HepG2 (cell line): ENCODE measurements at regions not wholly inside any gene's neighbourhood (a gene's known extent, or its start where the extent isn't known, plus 50 kb on each side); places are given as distances from the start of the nearest gene placed in this dataset.
"Not testable (repeated sequence)": the region's sequence is repeated elsewhere in the genome, so short reads cannot be mapped to it uniquely, and the experiment has no call there.

Experiments
- ATAC-seq: fragments of 200-7000 bp; cut with Tn5 transposase; 3 replicates; pipeline ENCODE4 v1.9.1; 2020; ENCODE audit warnings: mild to moderate bottlenecking, moderate library complexity
- BruUV-seq: library from RNA; stranded (reverse); fragments of 400-500 nt; replicated peaks from 2 replicates; lab custom pipeline; 2021; lab: Mats Ljungman, UMichigan
- CTCF ChIA-PET: fragments of 300-600 bp; formaldehyde crosslinking; extraction: SDS; loops from one replicate; lab custom pipeline; 2021; ENCODE audit warnings: low total read pairs, inconsistent platforms, low intra/inter-chr PET ratio; lab: Yijun Ruan, JAX
- POLR2A ChIA-PET: fragments of 350-600 bp; sonication (Branson Sonifier 250); formaldehyde crosslinking; loops from one replicate; lab custom pipeline; 2020; ENCODE audit warnings: antibody characterized with exemption, inconsistent platforms; lab: Yijun Ruan, JAX
- DNase-seq: peaks from one replicate; pipeline ENCODE4 v3.0.0-alpha.2; 2015; ENCODE audit warnings: low spot score
- FAIRE-seq: peaks from 3 replicates; lab custom pipeline; 2011; peaks lifted over from hg19 to GRCh38; lab: Jason Lieb, UNC
- H2AFZ ChIP-seq: one replicate; pipeline ENCODE4 v1.6.1; 2011; ENCODE audit warnings: low read length, inconsistent platforms
- H3K27ac ChIP-seq: fragments of 300-600 bp; 3 replicates; pipeline ENCODE4 v1.8.0; 2011; ENCODE audit warnings: mixed run types, mild to moderate bottlenecking, mixed read lengths, low read length, inconsistent platforms; ENCODE audit not compliant: insufficient read depth; ENCODE audit errors: extremely low read length
- H3K27me3 ChIP-seq, 2 experiments: fragments of 200-600 bp in 1 of 2; 2 replicates in 1 of 2; 3 replicates in 1 of 2; pipeline versions ENCODE4 v1.6.0 to v1.8.0; 2011; ENCODE audit warnings: low read length in 2 of 2, mild to moderate bottlenecking in 2 of 2, moderate library complexity in 2 of 2, inconsistent platforms in 1 of 2; ENCODE audit not compliant: insufficient read depth in 2 of 2, control insufficient read depth in 1 of 2
- H3K36me3 ChIP-seq, 2 experiments: fragments of 200-600 bp in 1 of 2; replicated peaks in 1 of 2; 2 replicates in 1 of 2; 3 replicates in 1 of 2; pipeline versions ENCODE4 v1.5.1 to v1.8.0; 2011; ENCODE audit warnings: low read length in 2 of 2, inconsistent platforms in 1 of 2; ENCODE audit not compliant: insufficient read depth in 2 of 2, control insufficient read depth in 1 of 2
- H3K4me1 ChIP-seq: 2 replicates; pipeline ENCODE4 v1.5.1; 2012; ENCODE audit warnings: low read length, inconsistent platforms; ENCODE audit not compliant: insufficient read depth
- H3K4me2 ChIP-seq: 2 replicates; pipeline ENCODE4 v1.6.0; 2011; ENCODE audit warnings: low read depth, low read length, inconsistent platforms
- H3K4me3 ChIP-seq, 3 experiments: fragments of 200-600 bp in 1 of 3; sonication (generic), shearing (Covaris generic) in 1 of 3; replicated peaks in 1 of 3; 2 replicates each; pipeline ENCODE4 v1.5.1; 2011 to 2016; ENCODE audit warnings: low read length in 3 of 3, inconsistent platforms in 2 of 3, low read depth in 2 of 3, mild to moderate bottlenecking in 2 of 3, control low read depth in 1 of 3, mixed read lengths in 1 of 3; ENCODE audit not compliant: insufficient read depth in 1 of 3
- H3K79me2 ChIP-seq: one replicate; pipeline ENCODE4 v1.6.1; 2011; ENCODE audit warnings: low read length, inconsistent platforms; ENCODE audit not compliant: insufficient read depth
- H3K9ac ChIP-seq: 2 replicates; pipeline ENCODE4 v1.6.0; 2011; ENCODE audit warnings: mild to moderate bottlenecking, low read depth, low read length, inconsistent platforms; ENCODE audit not compliant: insufficient read depth
- H3K9me3 ChIP-seq: 2 replicates; pipeline ENCODE4 v1.5.1; 2012; ENCODE audit warnings: mild to moderate bottlenecking, low read length
- H4K20me1 ChIP-seq: 2 replicates; pipeline ENCODE4 v1.6.0; 2011; ENCODE audit warnings: inconsistent platforms, mild to moderate bottlenecking, low read length, moderate library complexity; ENCODE audit not compliant: insufficient read depth
- HNF4A ChIP-seq: sonication (generic); formaldehyde crosslinking; IDR thresholded peaks from 2 replicates; pipeline ENCODE4 v1.4.0; 2020; ENCODE audit warnings: missing genetic modification reagents
- HNRNPH1 ChIP-seq: fragments of 200-400 bp; formaldehyde crosslinking; optimal IDR thresholded peaks from 2 replicates; pipeline ENCODE3; 2017; ENCODE audit warnings: mild to moderate bottlenecking, low read depth, low read length
- KDM6A ChIP-seq: IDR thresholded peaks from 2 replicates; pipeline ENCODE4 v1.6.1; 2016; ENCODE audit warnings: low read depth
- NFE2 ChIP-seq: sonication (generic); formaldehyde crosslinking; IDR thresholded peaks from 2 replicates; pipeline ENCODE4 v1.4.0; 2020; ENCODE audit warnings: missing genetic modification reagents
- SOX6 ChIP-seq, 2 experiments: fragments of 450-650 bp in 1 of 2; sonication (generic) in 1 of 2; formaldehyde crosslinking in 1 of 2; IDR thresholded peaks; 2 replicates each; pipeline versions ENCODE4 v1.4.0 to v1.6.1; 2017 to 2020; ENCODE audit warnings: antibody characterized with exemption in 1 of 2, mild to moderate bottlenecking in 1 of 2, missing genetic modification reagents in 1 of 2
- SYNCRIP ChIP-seq: fragments of 200-400 bp; formaldehyde crosslinking; IDR thresholded peaks from 2 replicates; pipeline ENCODE4 v1.6.1; 2018; ENCODE audit warnings: mild to moderate bottlenecking, low read depth, low read length; ENCODE audit not compliant: insufficient read depth
- TBX2 ChIP-seq: sonication (generic); formaldehyde crosslinking; IDR thresholded peaks from 2 replicates; pipeline ENCODE4 v1.5.0; 2020; ENCODE audit warnings: missing genetic modification reagents, mild to moderate bottlenecking, borderline replicate concordance
- WIZ ChIP-seq: sonication (generic); formaldehyde crosslinking; IDR thresholded peaks from 2 replicates; pipeline ENCODE4 v1.5.1; 2020; ENCODE audit warnings: mild to moderate bottlenecking, missing genetic modification reagents
- ZNF3 ChIP-seq: IDR thresholded peaks from 2 replicates; pipeline ENCODE4 v1.7.0; 2017; ENCODE audit warnings: inconsistent platforms
- ZNF672 ChIP-seq: sonication (generic); formaldehyde crosslinking; IDR thresholded peaks from 2 replicates; pipeline ENCODE4 v1.8.1; 2022; ENCODE audit warnings: missing genetic modification reagents
- WGBS: methylation state at CpG from one replicate; pipeline ENCODE4 v1.1.6; 2017; ENCODE audit warnings: low lambda C conversion rate; 5-methylcytosine and 5-hydroxymethylcytosine counted together
- in situ Hi-C: cut with HindIII; loops from 2 replicates; pipeline ENCODE4 v1.10.0; 2017; ENCODE audit warnings: low pct_unique_long_range_greater_than_20kb; ENCODE audit not compliant: extremely low pct_ligation_motif_present
- intact Hi-C: fragments of 100-400 bp; cut with micrococcal nuclease; formaldehyde crosslinking; loops from one replicate; pipeline ENCODE4 v1.10.0; 2022; ENCODE audit not compliant: unreplicated experiment
- TF ChIP-seq, protein P1 (sequence below): sonication (generic); formaldehyde crosslinking; IDR thresholded peaks from 2 replicates; pipeline ENCODE4 v1.5.0; 2020; ENCODE audit warnings: missing genetic modification reagents
- TF ChIP-seq, protein P2 (sequence below): IDR thresholded peaks from 2 replicates; pipeline ENCODE4 v1.6.1; 2016; ENCODE audit warnings: missing compliant biosample characterization, missing genetic modification reagents, borderline replicate concordance

GRCh38 chr5:159522841-159523240 lies 192.6 kb upstream of the IL12B start:
- Histone ChIP-seq H3K4me3 (no peak overlapping the region), H4K20me1 (no peaks in the 10 kb centered on the region)
- TF ChIP-seq TBX2: no peak
- TF ChIP-seq, protein P1, sequence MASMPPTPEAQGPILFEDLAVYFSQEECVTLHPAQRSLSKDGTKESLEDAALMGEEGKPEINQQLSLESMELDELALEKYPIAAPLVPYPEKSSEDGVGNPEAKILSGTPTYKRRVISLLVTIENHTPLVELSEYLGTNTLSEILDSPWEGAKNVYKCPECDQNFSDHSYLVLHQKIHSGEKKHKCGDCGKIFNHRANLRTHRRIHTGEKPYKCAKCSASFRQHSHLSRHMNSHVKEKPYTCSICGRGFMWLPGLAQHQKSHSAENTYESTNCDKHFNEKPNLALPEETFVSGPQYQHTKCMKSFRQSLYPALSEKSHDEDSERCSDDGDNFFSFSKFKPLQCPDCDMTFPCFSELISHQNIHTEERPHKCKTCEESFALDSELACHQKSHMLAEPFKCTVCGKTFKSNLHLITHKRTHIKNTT (CRISPR knock-in tag): no peak
- TF ChIP-seq, protein P2, sequence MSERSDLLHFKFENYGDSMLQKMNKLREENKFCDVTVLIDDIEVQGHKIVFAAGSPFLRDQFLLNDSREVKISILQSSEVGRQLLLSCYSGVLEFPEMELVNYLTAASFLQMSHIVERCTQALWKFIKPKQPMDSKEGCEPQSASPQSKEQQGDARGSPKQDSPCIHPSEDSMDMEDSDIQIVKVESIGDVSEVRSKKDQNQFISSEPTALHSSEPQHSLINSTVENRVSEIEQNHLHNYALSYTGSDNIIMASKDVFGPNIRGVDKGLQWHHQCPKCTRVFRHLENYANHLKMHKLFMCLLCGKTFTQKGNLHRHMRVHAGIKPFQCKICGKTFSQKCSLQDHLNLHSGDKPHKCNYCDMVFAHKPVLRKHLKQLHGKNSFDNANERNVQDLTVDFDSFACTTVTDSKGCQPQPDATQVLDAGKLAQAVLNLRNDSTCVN (CRISPR knock-in tag): no peak
- no peak for TF ChIP-seq HNF4A (CRISPR knock-in tag)
- no peak for TF ChIP-seq SOX6 (IDR thresholded peaks at IDR 0.05)
- TF ChIP-seq SOX6 (CRISPR knock-in tag; IDR thresholded peaks at IDR 0.05): no peak
- no peak for TF ChIP-seq ZNF672 (CRISPR knock-in tag)
- TF ChIP-seq KDM6A (CRISPR knock-in tag): no peak
- TF ChIP-seq WIZ: no peak
- TF ChIP-seq ZNF3 (CRISPR knock-in tag): no peak
- no peak for TF ChIP-seq NFE2
- no peak for TF ChIP-seq SYNCRIP
- TF ChIP-seq HNRNPH1: no peak
- TF ChIP-seq, all 625 proteins: peak for 0
- Histone ChIP-seq H3K4me2 (no peak overlapping the region), H3K36me3 (no peaks in the 10 kb centered on the region), H3K27me3 (peaks cover 1 to 15% of the 10 kb centered on the region in 2 experiments; a peak in 3 of 5 replicates), H3K79me2 (no peaks in the 10 kb centered on the region), H3K9ac (no peak overlapping the region), H2AFZ (no peak overlapping the region), H3K4me1 (no peaks in the 10 kb centered on the region), H3K9me3 (no peaks in the 10 kb centered on the region), H3K27ac (no peak overlapping the region)
- in situ Hi-C loops: no loop called here
- no TSS peak for BruUV-seq
- ATAC-seq: no peak
- DNase-seq: no peak
- FAIRE-seq: no peak
- CTCF ChIA-PET: no interaction called here
- POLR2A ChIA-PET: no interaction called here
- WGBS: 0% methylated on average over 2 of the region's 2 CpGs
- intact Hi-C loops: no loop called here

DNA sequence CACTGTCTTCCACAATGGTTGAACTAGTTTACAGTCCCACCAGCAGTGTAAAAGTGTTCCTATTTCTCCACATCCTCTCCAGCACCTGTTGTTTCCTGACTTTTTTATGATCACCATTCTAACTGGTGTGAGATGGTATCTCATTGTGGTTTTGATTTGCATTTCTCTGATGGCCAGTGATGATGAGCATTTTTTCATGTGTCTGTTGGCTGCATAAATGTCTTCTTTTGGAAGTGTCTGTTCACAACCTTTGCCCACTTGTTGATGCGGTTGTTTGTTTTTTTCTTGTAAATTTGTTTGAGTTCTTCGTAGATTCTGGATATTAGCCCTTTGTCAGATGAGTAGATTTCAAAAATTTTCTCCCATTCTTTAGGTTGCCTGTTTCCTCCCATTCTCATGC lies 194.0 kb upstream of the IL12B start:
- H3K27ac ChIP-seq, H2AFZ ChIP-seq, POLR2A ChIA-PET, H3K4me3 ChIP-seq, H3K36me3 ChIP-seq, CTCF ChIA-PET, H4K20me1 ChIP-seq, H3K4me1 ChIP-seq, intact Hi-C loops, DNase-seq, H3K79me2 ChIP-seq, in situ Hi-C loops, ATAC-seq, H3K9me3 ChIP-seq, H3K4me2 ChIP-seq, BruUV-seq, FAIRE-seq, H3K9ac ChIP-seq: not testable (repeated sequence)
- WGBS: 27% methylated on average over 2 of the region's 2 CpGs
- peaks cover 1 to 13% of the 10 kb centered on the region in 2 experiments; a peak in 3 of 5 replicates for H3K27me3 ChIP-seq
